ENCODE measurements at regions not wholly inside any gene's neighbourhood (a gene's known extent, or its start where the extent isn't known, plus 50 kb on each side); places are given as distances from the start of the nearest gene placed in this dataset.

DNA sequence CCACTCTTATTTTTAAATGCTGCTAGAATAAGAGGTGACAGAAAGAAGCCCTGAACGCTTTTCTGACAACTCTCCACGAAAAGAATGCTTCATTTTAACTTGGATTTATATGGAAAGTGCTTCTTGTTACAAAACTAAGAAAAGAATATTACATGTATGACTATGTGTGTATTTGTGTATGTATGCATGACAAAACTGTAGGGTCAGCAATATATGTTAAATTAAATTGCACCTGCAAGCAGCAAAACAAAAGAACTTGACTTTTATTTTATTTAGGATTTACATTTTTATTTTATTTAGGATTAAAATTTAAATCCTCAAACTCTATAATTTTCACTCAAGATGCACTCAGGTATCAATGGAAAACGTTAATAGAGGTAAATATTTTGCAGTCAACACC is 187.1 kb downstream of the NR4A2 start:
- Histone ChIP-seq H2AK5ac (ENCODE audit: low read depth, low read length) (no peak overlapping the region), H2BK15ac (ENCODE audit: low read length) (no peak overlapping the region), H4K91ac (ENCODE audit: low read depth, low read length, poor library complexity) (no peak overlapping the region), H3K4ac (ENCODE audit: low read length) (no peak overlapping the region), H3K23ac (ENCODE audit: low read depth, low read length, poor library complexity) (no peak overlapping the region), H4K8ac (ENCODE audit: low read depth, low read length) (no peak overlapping the region), H3K79me1 (ENCODE audit: low read depth, low read length) (peaks cover 2% of the 10 kb centered on the region), H3K27ac (replicated peaks; ENCODE audit: low read length) (no peak overlapping the region), H3K27me3 (ENCODE audit: control insufficient read depth in 3 of 3, insufficient read depth in 3 of 3, low read depth in 1 of 3, low read length in 3 of 3) (no peaks in the 10 kb centered on the region), H3K9me3 (replicated peaks in 1 of 2; ENCODE audit: control insufficient read depth in 2 of 2, insufficient read depth in 1 of 2, low read depth in 1 of 2, low read length in 2 of 2) (no peaks in the 10 kb centered on the region), H2BK120ac (ENCODE audit: low read depth, low read length) (no peak overlapping the region), H3K4me3 (ENCODE audit: low read length in 2 of 2) (no peak overlapping the region), H3K9ac (ENCODE audit: low read depth, low read length, poor library complexity) (no peak overlapping the region), H3K4me1 (ENCODE audit: control insufficient read depth in 2 of 2, insufficient read depth in 1 of 2, low read depth in 1 of 2, low read length in 2 of 2) (no peaks in the 10 kb centered on the region), H3K36me3 (replicated peaks in 1 of 2; ENCODE audit: control insufficient read depth in 2 of 2, insufficient read depth in 2 of 2, low read length in 2 of 2) (no peaks in the 10 kb centered on the region), H3K14ac (ENCODE audit: low read length) (no peak overlapping the region), H2BK12ac (ENCODE audit: low read length) (no peak overlapping the region), H3K18ac (ENCODE audit: low read length) (no peak overlapping the region), H2BK5ac (ENCODE audit: low read length) (no peak overlapping the region), H2AFZ (ENCODE audit: low read length) (no peak overlapping the region), H3K4me2 (ENCODE audit: insufficient read depth, low read length, poor library complexity, severe bottlenecking) (no peak overlapping the region)
- WGBS, 2 donors (ENCODE audit: extremely low coverage in 2 of 2, insufficient read length in 2 of 2, insufficient replicate concordance in 1 of 2) = no CpG with 5 or more reads among the region's 3 CpGs
- DNase-seq (ENCODE audit: low spot score) = no peak

GRCh38 chr2:156136566-156136965 is 196.0 kb downstream of the NR4A2 start:
- Histone ChIP-seq H3K27me3 (ENCODE audit: control insufficient read depth in 3 of 3, insufficient read depth in 3 of 3, low read depth in 1 of 3, low read length in 3 of 3) (no peaks in the 10 kb centered on the region), H2BK15ac (ENCODE audit: low read length) (no peak overlapping the region), H3K18ac (ENCODE audit: low read length) (no peak overlapping the region), H3K9ac (ENCODE audit: low read depth, low read length, poor library complexity) (no peak overlapping the region), H4K91ac (ENCODE audit: low read depth, low read length, poor library complexity) (no peak overlapping the region), H3K9me3 (replicated peaks in 1 of 2; ENCODE audit: control insufficient read depth in 2 of 2, insufficient read depth in 1 of 2, low read depth in 1 of 2, low read length in 2 of 2) (no peaks in the 10 kb centered on the region), H2BK12ac (ENCODE audit: low read length) (no peak overlapping the region), H3K4me1 (ENCODE audit: control insufficient read depth in 2 of 2, insufficient read depth in 1 of 2, low read depth in 1 of 2, low read length in 2 of 2) (no peaks in the 10 kb centered on the region), H2BK120ac (ENCODE audit: low read depth, low read length) (no peak overlapping the region), H4K8ac (ENCODE audit: low read depth, low read length) (no peak overlapping the region), H3K36me3 (replicated peaks in 1 of 2; ENCODE audit: control insufficient read depth in 2 of 2, insufficient read depth in 2 of 2, low read length in 2 of 2) (no peaks in the 10 kb centered on the region), H2AK5ac (ENCODE audit: low read depth, low read length) (no peak overlapping the region), H2BK5ac (ENCODE audit: low read length) (no peak overlapping the region), H3K14ac (ENCODE audit: low read length) (no peak overlapping the region), H3K4me3 (ENCODE audit: low read length in 2 of 2) (no peak overlapping the region), H3K4me2 (ENCODE audit: insufficient read depth, low read length, poor library complexity, severe bottlenecking) (no peak overlapping the region), H3K23ac (ENCODE audit: low read depth, low read length, poor library complexity) (no peak overlapping the region), H3K27ac (replicated peaks; ENCODE audit: low read length) (no peak overlapping the region), H3K79me1 (ENCODE audit: low read depth, low read length) (no peaks in the 10 kb centered on the region), H2AFZ (ENCODE audit: low read length) (no peak overlapping the region), H3K4ac (ENCODE audit: low read length) (no peak overlapping the region)
- no CpG with 5 or more reads among the region's 4 CpGs for WGBS, 2 donors (ENCODE audit: extremely low coverage in 2 of 2, insufficient read length in 2 of 2, insufficient replicate concordance in 1 of 2)
- no peak for DNase-seq (ENCODE audit: low spot score)

DNA sequence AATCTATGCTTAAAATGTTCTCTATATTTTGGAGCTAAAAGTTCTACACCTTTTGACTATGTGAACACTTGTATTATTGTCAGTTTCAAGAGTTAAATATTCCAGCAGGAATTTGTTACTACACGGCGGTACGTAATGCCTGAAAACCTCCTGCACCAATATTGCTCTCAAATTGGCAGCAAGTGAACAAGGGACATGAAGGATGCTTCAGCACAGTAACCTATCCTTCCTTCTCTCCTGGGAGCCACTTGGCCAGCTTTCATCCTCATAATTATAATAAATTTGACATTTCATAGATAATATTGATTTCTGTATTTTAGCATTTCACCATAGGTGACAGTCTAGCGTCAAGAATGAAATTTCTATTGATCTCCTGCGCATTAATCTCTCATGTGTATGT is 197.6 kb downstream of the NR4A2 start:
- Histone ChIP-seq H4K8ac (ENCODE audit: low read depth, low read length) (no peak overlapping the region), H2AFZ (ENCODE audit: low read length) (no peak overlapping the region), H3K4me1 (ENCODE audit: control insufficient read depth in 2 of 2, insufficient read depth in 1 of 2, low read depth in 1 of 2, low read length in 2 of 2) (no peaks in the 10 kb centered on the region), H3K23ac (ENCODE audit: low read depth, low read length, poor library complexity) (no peak overlapping the region), H3K4me2 (ENCODE audit: insufficient read depth, low read length, poor library complexity, severe bottlenecking) (no peak overlapping the region), H3K4ac (ENCODE audit: low read length) (no peak overlapping the region), H3K9ac (ENCODE audit: low read depth, low read length, poor library complexity) (no peak overlapping the region), H3K27me3 (ENCODE audit: control insufficient read depth in 3 of 3, insufficient read depth in 3 of 3, low read depth in 1 of 3, low read length in 3 of 3) (no peaks in the 10 kb centered on the region), H2BK5ac (ENCODE audit: low read length) (no peak overlapping the region), H3K14ac (ENCODE audit: low read length) (no peak overlapping the region), H3K4me3 (ENCODE audit: low read length in 2 of 2) (no peak overlapping the region), H2AK5ac (ENCODE audit: low read depth, low read length) (no peak overlapping the region), H3K36me3 (replicated peaks in 1 of 2; ENCODE audit: control insufficient read depth in 2 of 2, insufficient read depth in 2 of 2, low read length in 2 of 2) (no peaks in the 10 kb centered on the region), H3K27ac (replicated peaks; ENCODE audit: low read length) (no peak overlapping the region), H2BK12ac (ENCODE audit: low read length) (no peak overlapping the region), H2BK120ac (ENCODE audit: low read depth, low read length) (no peak overlapping the region), H2BK15ac (ENCODE audit: low read length) (no peak overlapping the region), H3K9me3 (replicated peaks in 1 of 2; ENCODE audit: control insufficient read depth in 2 of 2, insufficient read depth in 1 of 2, low read depth in 1 of 2, low read length in 2 of 2) (no peaks in the 10 kb centered on the region), H4K91ac (ENCODE audit: low read depth, low read length, poor library complexity) (no peak overlapping the region), H3K18ac (ENCODE audit: low read length) (no peak overlapping the region), H3K79me1 (ENCODE audit: low read depth, low read length) (no peaks in the 10 kb centered on the region)
- WGBS, 2 donors (ENCODE audit: extremely low coverage in 2 of 2, insufficient read length in 2 of 2, insufficient replicate concordance in 1 of 2) = no CpG with 5 or more reads among the region's 5 CpGs
- DNase-seq (ENCODE audit: low spot score) = no peak

GRCh38 chr2:156132941-156133340 is 199.6 kb downstream of the NR4A2 start:
- no CpG with 5 or more reads among the region's 1 CpG for WGBS, 2 donors (ENCODE audit: extremely low coverage in 2 of 2, insufficient read length in 2 of 2, insufficient replicate concordance in 1 of 2)
- Histone ChIP-seq H2AFZ (ENCODE audit: low read length) (no peak overlapping the region), H3K4me1 (ENCODE audit: control insufficient read depth in 2 of 2, insufficient read depth in 1 of 2, low read depth in 1 of 2, low read length in 2 of 2) (no peaks in the 10 kb centered on the region), H4K91ac (ENCODE audit: low read depth, low read length, poor library complexity) (no peak overlapping the region), H2BK120ac (ENCODE audit: low read depth, low read length) (no peak overlapping the region), H3K4me3 (ENCODE audit: low read length in 2 of 2) (no peak overlapping the region), H3K9me3 (replicated peaks in 1 of 2; ENCODE audit: control insufficient read depth in 2 of 2, insufficient read depth in 1 of 2, low read depth in 1 of 2, low read length in 2 of 2) (no peaks in the 10 kb centered on the region), H3K27me3 (ENCODE audit: control insufficient read depth in 3 of 3, insufficient read depth in 3 of 3, low read depth in 1 of 3, low read length in 3 of 3) (no peaks in the 10 kb centered on the region), H2BK15ac (ENCODE audit: low read length) (no peak overlapping the region), H3K36me3 (replicated peaks in 1 of 2; ENCODE audit: control insufficient read depth in 2 of 2, insufficient read depth in 2 of 2, low read length in 2 of 2) (no peaks in the 10 kb centered on the region), H3K27ac (replicated peaks; ENCODE audit: low read length) (no peak overlapping the region), H3K23ac (ENCODE audit: low read depth, low read length, poor library complexity) (no peak overlapping the region), H2AK5ac (ENCODE audit: low read depth, low read length) (no peak overlapping the region), H3K14ac (ENCODE audit: low read length) (no peak overlapping the region), H4K8ac (ENCODE audit: low read depth, low read length) (no peak overlapping the region), H3K4ac (ENCODE audit: low read length) (no peak overlapping the region), H3K79me1 (ENCODE audit: low read depth, low read length) (no peaks in the 10 kb centered on the region), H3K4me2 (ENCODE audit: insufficient read depth, low read length, poor library complexity, severe bottlenecking) (no peak overlapping the region), H2BK12ac (ENCODE audit: low read length) (no peak overlapping the region), H3K9ac (ENCODE audit: low read depth, low read length, poor library complexity) (no peak overlapping the region), H3K18ac (ENCODE audit: low read length) (no peak overlapping the region), H2BK5ac (ENCODE audit: low read length) (no peak overlapping the region)
- DNase-seq (ENCODE audit: low spot score) = no peak

All from neuronal stem cell (in vitro differentiated cells).